NCI-H2029 treated with DMSO at 0.1 percent for 48 hours (cell line): ENCODE measurements at regions not wholly inside any gene's neighbourhood (a gene's known extent, or its start where the extent isn't known, plus 50 kb on each side); places are given as distances from the start of the nearest gene placed in this dataset.
"Not testable (repeated sequence)": the region's sequence is repeated elsewhere in the genome, so short reads cannot be mapped to it uniquely, and the experiment has no call there.

Experiments used
- DNase-seq: peaks from one replicate; lab custom pipeline; 2025; lab: John Stamatoyannopoulos, UW

GRCh38 chr18:5720132-5720531 is 175.2 kb downstream of the TMEM200C start:
- DNase-seq: no peak

- no peak for DNase-seq
Measured at GRCh38 chr18:5717256-5717655, 173.5 kb upstream of the EPB41L3 start.

- no peak for DNase-seq
Measured at GRCh38 chr18:5710676-5711075, 166.9 kb upstream of the EPB41L3 start.

GRCh38 chr18:5710235-5710634 is 166.4 kb upstream of the EPB41L3 start:
- no peak for DNase-seq

- no peak for DNase-seq
Measured at GRCh38 chr18:5709476-5710095, 165.8 kb upstream of the EPB41L3 start.

- DNase-seq: no peak
Measured at GRCh38 chr18:5707586-5707985, 163.8 kb upstream of the EPB41L3 start.

GRCh38 chr18:5705393-5705792 is 161.6 kb upstream of the EPB41L3 start:
- no peak for DNase-seq

- no peak for DNase-seq
Measured at GRCh38 chr18:5704847-5705246, 161.1 kb upstream of the EPB41L3 start.

- DNase-seq: not testable (repeated sequence)
Measured at GRCh38 chr18:5702016-5702415, 158.2 kb upstream of the EPB41L3 start.

GRCh38 chr18:5693699-5694294 is 150.0 kb upstream of the EPB41L3 start:
- no peak for DNase-seq

- no peak for DNase-seq
Measured at GRCh38 chr18:5678779-5679406, 135.1 kb upstream of the EPB41L3 start.

- no peak for DNase-seq
Measured at GRCh38 chr18:5678278-5678677, 134.5 kb upstream of the EPB41L3 start.

GRCh38 chr18:5673616-5674015 is 129.8 kb upstream of the EPB41L3 start:
- no peak for DNase-seq

- no peak for DNase-seq
Measured at GRCh38 chr18:5669585-5669984, 125.8 kb upstream of the EPB41L3 start.

- no peak for DNase-seq
Measured at GRCh38 chr18:5668087-5668715, 124.4 kb upstream of the EPB41L3 start.

GRCh38 chr18:5667356-5667755 is 123.6 kb upstream of the EPB41L3 start:
- no peak for DNase-seq

- DNase-seq: no peak
Measured at GRCh38 chr18:5662586-5663090, 118.8 kb upstream of the EPB41L3 start.

- no peak for DNase-seq
Measured at GRCh38 chr18:5661179-5661578, 117.4 kb upstream of the EPB41L3 start.

- DNase-seq: no peak
Measured at GRCh38 chr18:5653802-5654201, 110.0 kb upstream of the EPB41L3 start.

- DNase-seq: no peak
Measured at GRCh38 chr18:5651736-5652135, 107.9 kb upstream of the EPB41L3 start.

GRCh38 chr18:5649439-5649838 is 105.6 kb upstream of the EPB41L3 start:
- DNase-seq: no peak

- no peak for DNase-seq
Measured at GRCh38 chr18:5646739-5647138, 102.9 kb upstream of the EPB41L3 start.

GRCh38 chr18:5643288-5643687 is 99.5 kb upstream of the EPB41L3 start:
- DNase-seq: no peak
